ENCODE measurements at regions not wholly inside any gene's neighbourhood (a gene's known extent, or its start where the extent isn't known, plus 50 kb on each side); places are given as distances from the start of the nearest gene placed in this dataset.

GRCh38 chr18:42341423-42341822, 386.4 kb downstream of the PIK3C3 start:
- TF ChIP-seq POLR2AphosphoS5 (IDR thresholded peaks at IDR 0.05; ENCODE audit: borderline replicate concordance, low read depth, low read length): no peak
- TF ChIP-seq EZH2 (IDR thresholded peaks at IDR 0.05): no peak

Measured in SK-N-MC (cell line).